AG10803 (cell line): ENCODE measurements at regions not wholly inside any gene's neighbourhood (a gene's known extent, or its start where the extent isn't known, plus 50 kb on each side); places are given as distances from the start of the nearest gene placed in this dataset.
A peak's percentile ranks its signal among the peaks of the same experiment; 100 is the strongest.

ENCODE experiments used
- DNase-seq: peaks from one replicate; pipeline ENCODE4 v3.0.0; 2010; ENCODE audit warnings: low read depth
- H3K4me3 ChIP-seq: 2 replicates; pipeline ENCODE4 v1.5.1; 2011; ENCODE audit warnings: mild to moderate bottlenecking, low read length, control low read depth
- TF ChIP-seq, protein P1 (sequence below): conservative IDR thresholded peaks from 2 replicates; pipeline ENCODE4 v1.5.1; 2011; ENCODE audit warnings: mild to moderate bottlenecking, low read length, control low read depth, inconsistent platforms

- TF ChIP-seq, protein P1, sequence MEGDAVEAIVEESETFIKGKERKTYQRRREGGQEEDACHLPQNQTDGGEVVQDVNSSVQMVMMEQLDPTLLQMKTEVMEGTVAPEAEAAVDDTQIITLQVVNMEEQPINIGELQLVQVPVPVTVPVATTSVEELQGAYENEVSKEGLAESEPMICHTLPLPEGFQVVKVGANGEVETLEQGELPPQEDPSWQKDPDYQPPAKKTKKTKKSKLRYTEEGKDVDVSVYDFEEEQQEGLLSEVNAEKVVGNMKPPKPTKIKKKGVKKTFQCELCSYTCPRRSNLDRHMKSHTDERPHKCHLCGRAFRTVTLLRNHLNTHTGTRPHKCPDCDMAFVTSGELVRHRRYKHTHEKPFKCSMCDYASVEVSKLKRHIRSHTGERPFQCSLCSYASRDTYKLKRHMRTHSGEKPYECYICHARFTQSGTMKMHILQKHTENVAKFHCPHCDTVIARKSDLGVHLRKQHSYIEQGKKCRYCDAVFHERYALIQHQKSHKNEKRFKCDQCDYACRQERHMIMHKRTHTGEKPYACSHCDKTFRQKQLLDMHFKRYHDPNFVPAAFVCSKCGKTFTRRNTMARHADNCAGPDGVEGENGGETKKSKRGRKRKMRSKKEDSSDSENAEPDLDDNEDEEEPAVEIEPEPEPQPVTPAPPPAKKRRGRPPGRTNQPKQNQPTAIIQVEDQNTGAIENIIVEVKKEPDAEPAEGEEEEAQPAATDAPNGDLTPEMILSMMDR = no peak
- no peak overlapping the region for H3K4me3 ChIP-seq
- DNase-seq = no peak
Observed at GRCh38 chr12:107284692-107285091, 191.3 kb upstream of the CRY1 start.

GRCh38 chr12:107287436-107288413, 194.4 kb upstream of the CRY1 start:
- no peak overlapping the region for H3K4me3 ChIP-seq
- no peak for DNase-seq
- TF ChIP-seq, protein P1 = no peak

DNA sequence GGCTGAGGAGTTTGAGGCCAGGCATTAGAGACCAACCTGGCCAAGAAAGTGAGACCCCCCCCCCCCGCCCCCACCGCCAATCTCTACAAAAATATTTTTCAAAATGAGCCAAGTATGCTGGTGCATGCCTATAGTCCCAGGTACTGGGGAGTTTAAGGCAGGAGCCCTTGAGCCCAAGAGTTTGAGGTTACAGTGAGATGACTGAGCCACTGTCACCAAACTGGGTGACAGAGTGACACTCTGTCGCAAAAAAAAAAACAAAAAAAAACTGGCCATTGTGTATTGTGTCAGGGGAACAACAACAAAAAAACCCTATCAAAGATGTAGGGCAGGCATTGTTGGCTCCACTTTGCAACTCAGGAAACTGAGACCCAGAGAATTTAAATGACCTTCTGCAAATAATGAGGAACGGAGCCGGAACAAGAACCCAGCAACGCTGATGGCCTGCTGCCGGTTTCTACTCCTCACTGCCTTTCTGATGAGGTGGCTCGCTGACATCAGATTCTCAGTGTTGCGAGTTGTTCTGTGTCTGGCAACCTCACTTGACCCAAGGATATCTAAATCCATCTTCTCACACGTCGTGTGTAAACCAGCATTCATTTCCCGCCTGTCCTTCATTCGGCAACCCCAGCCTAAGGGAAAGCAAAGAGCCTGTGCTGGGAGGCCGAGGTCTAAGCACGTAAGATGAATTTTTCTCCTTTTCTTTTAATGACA, 195.2 kb upstream of the CRY1 start:
- H3K4me3 ChIP-seq = no peak overlapping the region
- DNase-seq = no peak
- TF ChIP-seq, protein P1 = no peak

DNA sequence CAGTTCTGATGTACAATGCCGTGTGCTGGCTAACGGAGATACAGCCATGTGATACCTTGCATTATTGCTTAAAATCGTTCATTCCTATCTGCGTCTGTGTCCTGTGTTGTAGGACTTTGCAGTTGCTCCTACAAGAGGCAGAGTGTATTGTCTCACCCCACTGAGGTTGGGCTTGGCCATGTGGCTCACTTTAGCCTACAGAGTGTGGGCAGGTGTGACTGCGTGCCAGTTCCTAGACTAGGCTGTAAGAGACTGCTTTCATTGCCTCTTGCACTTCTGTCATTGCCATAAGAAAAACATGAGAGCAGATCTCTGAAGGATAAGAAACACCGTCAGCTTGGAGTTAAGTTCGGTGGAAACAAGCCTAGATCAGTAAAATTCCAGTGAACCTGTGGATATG, 197.7 kb upstream of the CRY1 start:
- H3K4me3 ChIP-seq = no peak overlapping the region
- no peak for DNase-seq
- TF ChIP-seq, protein P1 = no peak

DNA sequence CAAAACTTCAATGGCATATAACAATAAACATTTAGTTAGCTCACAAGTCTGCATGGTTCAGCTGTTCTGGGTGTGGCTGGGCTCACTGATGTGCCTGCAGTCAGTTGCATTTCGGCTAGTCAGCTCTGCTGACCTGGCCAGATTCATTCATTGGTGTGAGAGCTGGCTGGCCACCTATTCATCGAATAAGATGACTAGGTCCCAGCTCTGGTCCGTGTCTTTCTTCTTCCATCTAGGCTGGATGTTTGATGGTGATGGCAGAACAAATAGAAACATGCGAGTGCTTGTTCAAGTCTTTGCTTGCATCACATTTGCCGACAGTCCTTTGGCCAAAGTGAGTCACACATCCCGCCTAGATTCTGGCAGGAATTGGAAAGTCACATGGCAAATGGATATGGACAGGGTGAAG, 203.3 kb upstream of the CRY1 start:
- DNase-seq = peak; percentile 11
- TF ChIP-seq, protein P1 = no peak
- no peak overlapping the region for H3K4me3 ChIP-seq

- no peak overlapping the region for H3K4me3 ChIP-seq
- DNase-seq = no peak
- TF ChIP-seq, protein P1 = no peak
Observed at GRCh38 chr12:107302649-107303341, 209.4 kb upstream of the CRY1 start.
